GM21786 (cell line): ENCODE measurements at regions not wholly inside any gene's neighbourhood (a gene's known extent, or its start where the extent isn't known, plus 50 kb on each side); places are given as distances from the start of the nearest gene placed in this dataset.
"Not testable (repeated sequence)": the region's sequence is repeated elsewhere in the genome, so short reads cannot be mapped to it uniquely, and the experiment has no call there.

ENCODE experiments used
- ATAC-seq: cut with Tn5 transposase; IDR thresholded peaks from one replicate; pipeline ENCODE4 v1.9.1; 2021; ENCODE audit not compliant: unreplicated experiment

GRCh38 chr3:10653866-10654611 lies 148.7 kb upstream of the ATP2B2 start:
- ATAC-seq = no peak

- ATAC-seq = no peak
These were observed 149.7 kb upstream of the ATP2B2 start for GRCh38 chr3:10655105-10655504.

- ATAC-seq = not testable (repeated sequence)
These were observed 152.0 kb upstream of the ATP2B2 start for GRCh38 chr3:10657339-10657738.

GRCh38 chr3:10665592-10665991 lies 150.4 kb upstream of the SLC6A11 start:
- ATAC-seq = no peak

- no peak for ATAC-seq
These were observed 149.4 kb upstream of the SLC6A11 start for GRCh38 chr3:10666621-10667020.

- ATAC-seq = no peak
These were observed 148.8 kb upstream of the SLC6A11 start for GRCh38 chr3:10667269-10667668.

- ATAC-seq = no peak
These were observed 148.0 kb upstream of the SLC6A11 start for GRCh38 chr3:10667901-10668476.

- ATAC-seq = no peak
These were observed 146.5 kb upstream of the SLC6A11 start for GRCh38 chr3:10669490-10670048.

- no peak for ATAC-seq
These were observed 143.6 kb upstream of the SLC6A11 start for GRCh38 chr3:10672422-10672821.

- ATAC-seq = no peak
These were observed 141.4 kb upstream of the SLC6A11 start for GRCh38 chr3:10674578-10674977.

- ATAC-seq = no peak
These were observed 139.1 kb upstream of the SLC6A11 start for GRCh38 chr3:10676905-10677304.

- ATAC-seq = no peak
These were observed 137.1 kb upstream of the SLC6A11 start for GRCh38 chr3:10678796-10679376.

GRCh38 chr3:10680796-10681195 lies 135.2 kb upstream of the SLC6A11 start:
- no peak for ATAC-seq

GRCh38 chr3:10682692-10683091 lies 133.3 kb upstream of the SLC6A11 start:
- no peak for ATAC-seq

GRCh38 chr3:10683106-10683505 lies 132.9 kb upstream of the SLC6A11 start:
- ATAC-seq = no peak

GRCh38 chr3:10688126-10688525 lies 127.9 kb upstream of the SLC6A11 start:
- ATAC-seq = no peak

- ATAC-seq = no peak
These were observed 127.4 kb upstream of the SLC6A11 start for GRCh38 chr3:10688548-10689172.

- ATAC-seq = no peak
These were observed 123.9 kb upstream of the SLC6A11 start for GRCh38 chr3:10692039-10692622.

- no peak for ATAC-seq
These were observed 122.6 kb upstream of the SLC6A11 start for GRCh38 chr3:10693457-10693856.

- no peak for ATAC-seq
These were observed 121.8 kb upstream of the SLC6A11 start for GRCh38 chr3:10694179-10694578.

GRCh38 chr3:10695186-10695585 lies 120.8 kb upstream of the SLC6A11 start:
- ATAC-seq = not testable (repeated sequence)
